Fibroblast of the aortic adventitia (primary cell): ENCODE measurements at regions not wholly inside any gene's neighbourhood (a gene's known extent, or its start where the extent isn't known, plus 50 kb on each side); places are given as distances from the start of the nearest gene placed in this dataset.
"Not testable (repeated sequence)": the region's sequence is repeated elsewhere in the genome, so short reads cannot be mapped to it uniquely, and the experiment has no call there.

ENCODE experiments used
- DNase-seq: peaks from one replicate; pipeline ENCODE4 v3.0.0-alpha.2; 2010; ENCODE audit warnings: low read depth
- H3K4me3 ChIP-seq: 2 replicates; pipeline ENCODE4 v1.5.1; 2011; ENCODE audit warnings: low read depth, mild to moderate bottlenecking, control low read depth, low read length, moderate library complexity
- TF ChIP-seq, protein P1 (sequence below): IDR thresholded peaks from 2 replicates; pipeline ENCODE4 v1.5.1; 2011; ENCODE audit warnings: mild to moderate bottlenecking, low read length, control low read depth, inconsistent platforms; ENCODE audit not compliant: insufficient read depth

- no peak overlapping the region for H3K4me3 ChIP-seq
- DNase-seq, result no peak
- TF ChIP-seq, protein P1, sequence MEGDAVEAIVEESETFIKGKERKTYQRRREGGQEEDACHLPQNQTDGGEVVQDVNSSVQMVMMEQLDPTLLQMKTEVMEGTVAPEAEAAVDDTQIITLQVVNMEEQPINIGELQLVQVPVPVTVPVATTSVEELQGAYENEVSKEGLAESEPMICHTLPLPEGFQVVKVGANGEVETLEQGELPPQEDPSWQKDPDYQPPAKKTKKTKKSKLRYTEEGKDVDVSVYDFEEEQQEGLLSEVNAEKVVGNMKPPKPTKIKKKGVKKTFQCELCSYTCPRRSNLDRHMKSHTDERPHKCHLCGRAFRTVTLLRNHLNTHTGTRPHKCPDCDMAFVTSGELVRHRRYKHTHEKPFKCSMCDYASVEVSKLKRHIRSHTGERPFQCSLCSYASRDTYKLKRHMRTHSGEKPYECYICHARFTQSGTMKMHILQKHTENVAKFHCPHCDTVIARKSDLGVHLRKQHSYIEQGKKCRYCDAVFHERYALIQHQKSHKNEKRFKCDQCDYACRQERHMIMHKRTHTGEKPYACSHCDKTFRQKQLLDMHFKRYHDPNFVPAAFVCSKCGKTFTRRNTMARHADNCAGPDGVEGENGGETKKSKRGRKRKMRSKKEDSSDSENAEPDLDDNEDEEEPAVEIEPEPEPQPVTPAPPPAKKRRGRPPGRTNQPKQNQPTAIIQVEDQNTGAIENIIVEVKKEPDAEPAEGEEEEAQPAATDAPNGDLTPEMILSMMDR, result no peak
Observed at GRCh38 chr7:96921231-96921630, 84.1 kb upstream of the DLX6 start.

DNA sequence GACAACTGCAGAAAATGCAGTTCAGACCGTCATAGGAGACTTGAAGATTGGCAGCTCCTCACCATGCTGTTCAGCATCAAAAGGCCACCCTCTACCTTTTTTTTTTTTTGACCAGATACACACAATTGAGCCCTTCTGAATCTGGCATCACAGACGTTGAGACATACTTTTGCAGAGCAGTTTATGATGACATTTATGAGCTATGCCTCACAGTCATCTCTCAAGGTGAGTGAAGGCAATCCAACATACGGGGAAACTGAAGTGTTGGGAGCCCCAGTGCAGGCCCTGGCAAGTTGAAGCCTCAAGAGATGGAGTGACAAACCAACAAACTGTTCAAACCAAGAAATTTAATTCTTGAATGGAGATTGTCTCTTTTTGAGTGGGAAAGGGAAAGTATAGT is 83.6 kb upstream of the DLX6 start:
- TF ChIP-seq, protein P1, result no peak
- no peak for DNase-seq
- no peak overlapping the region for H3K4me3 ChIP-seq

GRCh38 chr7:96923345-96923744 is 82.0 kb upstream of the DLX6 start:
- DNase-seq, H3K4me3 ChIP-seq: not testable (repeated sequence)

DNA sequence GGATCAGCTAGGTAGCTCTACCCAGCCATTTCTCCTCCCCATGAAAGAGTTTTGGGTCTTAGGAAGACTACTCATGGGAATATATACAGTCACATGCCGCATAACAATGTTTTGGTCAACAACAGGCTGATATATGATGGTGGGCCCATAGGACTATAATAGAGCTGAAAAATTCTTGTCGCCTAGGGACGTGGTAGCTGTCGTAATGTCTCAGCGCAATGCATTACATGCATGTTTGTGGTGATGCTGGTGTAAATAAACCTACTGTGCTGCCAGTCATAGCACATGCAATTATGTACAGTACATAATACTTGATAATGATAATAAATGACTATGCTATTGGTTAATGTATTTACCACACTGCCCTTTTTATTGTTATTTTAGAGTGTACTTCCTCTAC is 78.2 kb upstream of the DLX6 start:
- no peak overlapping the region for H3K4me3 ChIP-seq
- DNase-seq, result no peak
- TF ChIP-seq, protein P1, result no peak

DNA sequence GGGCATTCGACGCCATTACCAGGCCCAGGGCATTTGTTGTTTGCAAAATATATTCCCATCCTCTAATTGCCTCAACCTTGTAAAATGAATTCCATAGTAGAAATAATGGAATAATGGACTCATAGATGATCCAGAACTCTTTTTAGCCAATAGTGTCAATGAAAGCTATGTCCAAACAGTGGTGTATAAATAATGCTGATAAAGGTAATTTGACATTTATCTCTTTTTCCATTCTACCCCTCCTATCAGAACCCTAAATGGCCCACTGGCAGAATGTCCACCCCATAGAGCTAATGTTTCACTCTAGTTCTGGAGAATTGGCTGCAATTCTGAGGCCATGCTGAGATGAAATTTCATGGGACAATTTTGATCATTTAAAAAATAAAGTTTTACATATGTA is 76.4 kb upstream of the DLX6 start:
- TF ChIP-seq, protein P1, result no peak
- DNase-seq, result no peak
- H3K4me3 ChIP-seq, result no peak overlapping the region

DNA sequence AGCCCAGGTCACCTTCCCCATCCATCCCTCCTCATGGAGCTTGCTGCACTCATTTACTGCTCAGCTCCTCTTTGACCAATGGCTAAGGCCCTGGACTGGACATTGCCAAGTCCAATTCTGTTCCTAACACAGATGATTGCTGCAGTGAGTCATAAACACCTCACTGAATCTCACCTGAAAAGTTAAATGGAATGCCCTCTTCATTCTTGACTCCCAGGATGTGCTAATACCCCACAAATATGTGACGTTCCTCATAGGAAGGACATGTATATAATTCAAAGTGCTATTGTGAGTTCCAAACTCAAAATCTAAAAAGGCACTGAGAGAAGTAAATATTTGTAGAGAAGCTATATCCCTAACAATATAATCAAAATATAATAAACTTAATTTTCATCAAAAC is 73.5 kb upstream of the DLX6 start:
- DNase-seq, result no peak
- H3K4me3 ChIP-seq, result no peak overlapping the region
- TF ChIP-seq, protein P1, result no peak

DNA sequence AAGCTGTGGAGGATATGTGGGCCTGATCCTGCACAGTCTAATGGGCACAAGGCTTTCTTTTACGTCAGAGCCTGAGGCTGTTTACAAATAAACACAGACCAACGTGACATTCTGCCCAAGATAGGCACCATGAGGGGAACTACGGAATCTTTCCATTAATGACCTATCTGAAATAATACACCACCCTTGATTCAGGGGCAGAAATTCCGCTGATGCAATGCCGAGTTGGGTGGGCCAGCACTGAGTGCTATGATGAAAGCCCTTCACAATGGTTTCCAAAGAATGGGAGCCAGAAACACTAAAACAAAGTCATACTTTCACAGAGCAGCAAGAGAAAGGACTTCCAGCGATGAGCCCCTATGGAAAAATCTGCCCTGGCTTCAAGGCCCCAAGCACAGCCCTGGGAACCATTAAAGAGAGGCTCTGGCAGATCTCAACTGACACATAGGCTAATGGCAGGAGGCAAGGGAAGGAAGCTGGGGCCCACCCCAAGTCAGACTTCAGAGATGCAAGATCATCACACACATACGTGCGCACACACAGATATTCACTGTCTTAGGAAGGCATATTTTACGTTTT is 72.2 kb upstream of the DLX6 start:
- no peak overlapping the region for H3K4me3 ChIP-seq
- DNase-seq, result no peak
- TF ChIP-seq, protein P1, result no peak
